ENCODE measurements at regions not wholly inside any gene's neighbourhood (a gene's known extent, or its start where the extent isn't known, plus 50 kb on each side); places are given as distances from the start of the nearest gene placed in this dataset.

DNA sequence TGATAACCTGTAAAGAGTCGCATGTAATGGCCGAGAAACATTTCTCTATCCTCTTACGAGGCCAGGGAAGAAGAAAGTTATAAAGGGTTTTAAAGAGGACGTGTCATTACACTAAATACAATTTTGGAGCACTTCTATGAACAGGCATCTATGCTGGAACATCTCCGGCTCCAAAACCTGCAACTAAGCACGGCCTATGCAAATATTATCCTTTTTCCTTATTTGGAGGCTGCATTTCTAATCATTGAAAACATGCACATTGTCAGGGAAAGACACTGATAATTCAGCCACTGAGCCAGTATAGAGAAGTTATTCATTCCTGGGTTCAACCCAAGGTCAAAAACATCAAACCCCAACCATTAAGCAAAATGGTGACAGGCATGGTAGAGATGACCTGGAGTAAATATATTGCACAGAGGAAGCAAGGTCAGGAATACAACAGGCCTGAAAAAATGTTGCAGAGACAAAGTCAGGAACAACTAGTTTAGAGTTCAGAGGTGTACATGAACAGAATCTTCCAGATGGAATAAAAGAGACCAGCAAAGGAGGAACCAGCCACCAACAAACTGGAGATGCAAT, 674.1 kb downstream of the NR2F1-AS1 start:
- no peaks in the 10 kb centered on the region for H3K27me3 Mint-ChIP-seq (ENCODE audit: low read depth)
- TF ChIP-seq NFATC4 (CRISPR knock-in tag; IDR thresholded peaks at IDR 0.05) (no peak), CDX4 (CRISPR knock-in tag; IDR thresholded peaks at IDR 0.05; ENCODE audit: borderline replicate concordance) (no peak), NR2C2 (CRISPR knock-in tag; IDR thresholded peaks at IDR 0.05) (no peak), ATF1 (CRISPR knock-in tag; IDR thresholded peaks at IDR 0.05) (no peak), SMAD3 (CRISPR knock-in tag; IDR thresholded peaks at IDR 0.05; ENCODE audit: borderline replicate concordance) (no peak), CREM (CRISPR knock-in tag; IDR thresholded peaks at IDR 0.05) (no peak), MAX (CRISPR knock-in tag; IDR thresholded peaks at IDR 0.05) (no peak)
- TF ChIP-seq, protein P1, sequence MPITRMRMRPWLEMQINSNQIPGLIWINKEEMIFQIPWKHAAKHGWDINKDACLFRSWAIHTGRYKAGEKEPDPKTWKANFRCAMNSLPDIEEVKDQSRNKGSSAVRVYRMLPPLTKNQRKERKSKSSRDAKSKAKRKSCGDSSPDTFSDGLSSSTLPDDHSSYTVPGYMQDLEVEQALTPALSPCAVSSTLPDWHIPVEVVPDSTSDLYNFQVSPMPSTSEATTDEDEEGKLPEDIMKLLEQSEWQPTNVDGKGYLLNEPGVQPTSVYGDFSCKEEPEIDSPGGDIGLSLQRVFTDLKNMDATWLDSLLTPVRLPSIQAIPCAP (CRISPR knock-in tag; IDR thresholded peaks at IDR 0.05) = no peak
- TF ChIP-seq, protein P2, sequence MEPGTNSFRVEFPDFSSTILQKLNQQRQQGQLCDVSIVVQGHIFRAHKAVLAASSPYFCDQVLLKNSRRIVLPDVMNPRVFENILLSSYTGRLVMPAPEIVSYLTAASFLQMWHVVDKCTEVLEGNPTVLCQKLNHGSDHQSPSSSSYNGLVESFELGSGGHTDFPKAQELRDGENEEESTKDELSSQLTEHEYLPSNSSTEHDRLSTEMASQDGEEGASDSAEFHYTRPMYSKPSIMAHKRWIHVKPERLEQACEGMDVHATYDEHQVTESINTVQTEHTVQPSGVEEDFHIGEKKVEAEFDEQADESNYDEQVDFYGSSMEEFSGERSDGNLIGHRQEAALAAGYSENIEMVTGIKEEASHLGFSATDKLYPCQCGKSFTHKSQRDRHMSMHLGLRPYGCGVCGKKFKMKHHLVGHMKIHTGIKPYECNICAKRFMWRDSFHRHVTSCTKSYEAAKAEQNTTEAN (CRISPR knock-in tag; IDR thresholded peaks at IDR 0.05) = no peak
- H3K4me3 Mint-ChIP-seq = no peak overlapping the region
- POLR2A ChIA-PET = no interaction called here
- DNase-seq (ENCODE audit: low spot score) (no peak), ATAC-seq (no peak)
- CTCF ChIA-PET = no interaction called here
- peaks cover 32% of the 10 kb centered on the region for H3K4me1 Mint-ChIP-seq
- H3K36me3 Mint-ChIP-seq = no peaks in the 10 kb centered on the region
- no peaks in the 10 kb centered on the region for H3K9me3 Mint-ChIP-seq
- H3K27ac Mint-ChIP-seq = no peak overlapping the region

- ATAC-seq = no peak
- H3K4me3 Mint-ChIP-seq = no peak overlapping the region
- ChIA-PET POLR2A (no interaction called here), CTCF (no interaction called here)
- TF ChIP-seq, protein P3, sequence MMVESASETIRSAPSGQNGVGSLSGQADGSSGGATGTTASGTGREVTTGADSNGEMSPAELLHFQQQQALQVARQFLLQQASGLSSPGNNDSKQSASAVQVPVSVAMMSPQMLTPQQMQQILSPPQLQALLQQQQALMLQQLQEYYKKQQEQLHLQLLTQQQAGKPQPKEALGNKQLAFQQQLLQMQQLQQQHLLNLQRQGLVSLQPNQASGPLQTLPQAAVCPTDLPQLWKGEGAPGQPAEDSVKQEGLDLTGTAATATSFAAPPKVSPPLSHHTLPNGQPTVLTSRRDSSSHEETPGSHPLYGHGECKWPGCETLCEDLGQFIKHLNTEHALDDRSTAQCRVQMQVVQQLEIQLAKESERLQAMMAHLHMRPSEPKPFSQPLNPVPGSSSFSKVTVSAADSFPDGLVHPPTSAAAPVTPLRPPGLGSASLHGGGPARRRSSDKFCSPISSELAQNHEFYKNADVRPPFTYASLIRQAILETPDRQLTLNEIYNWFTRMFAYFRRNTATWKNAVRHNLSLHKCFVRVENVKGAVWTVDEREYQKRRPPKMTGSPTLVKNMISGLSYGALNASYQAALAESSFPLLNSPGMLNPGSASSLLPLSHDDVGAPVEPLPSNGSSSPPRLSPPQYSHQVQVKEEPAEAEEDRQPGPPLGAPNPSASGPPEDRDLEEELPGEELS (CRISPR knock-in tag; IDR thresholded peaks at IDR 0.05) = no peak
- TF ChIP-seq ATF1 (CRISPR knock-in tag; IDR thresholded peaks at IDR 0.05) (no peak), RELA (CRISPR knock-in tag; IDR thresholded peaks at IDR 0.05; ENCODE audit: borderline replicate concordance) (no peak), ZNF396 (CRISPR knock-in tag; IDR thresholded peaks at IDR 0.05; ENCODE audit: borderline replicate concordance) (no peak)
- TF ChIP-seq, protein P4, sequence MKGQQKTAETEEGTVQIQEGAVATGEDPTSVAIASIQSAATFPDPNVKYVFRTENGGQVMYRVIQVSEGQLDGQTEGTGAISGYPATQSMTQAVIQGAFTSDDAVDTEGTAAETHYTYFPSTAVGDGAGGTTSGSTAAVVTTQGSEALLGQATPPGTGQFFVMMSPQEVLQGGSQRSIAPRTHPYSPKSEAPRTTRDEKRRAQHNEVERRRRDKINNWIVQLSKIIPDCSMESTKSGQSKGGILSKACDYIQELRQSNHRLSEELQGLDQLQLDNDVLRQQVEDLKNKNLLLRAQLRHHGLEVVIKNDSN (CRISPR knock-in tag; IDR thresholded peaks at IDR 0.05) = no peak
- no peaks in the 10 kb centered on the region for H3K9me3 Mint-ChIP-seq
- no peaks in the 10 kb centered on the region for H3K27me3 Mint-ChIP-seq (ENCODE audit: low read depth)
- H3K4me1 Mint-ChIP-seq = peaks cover 4% of the 10 kb centered on the region
- no peak overlapping the region for H3K27ac Mint-ChIP-seq
- no peak for DNase-seq (ENCODE audit: low spot score)
- H3K36me3 Mint-ChIP-seq = no peaks in the 10 kb centered on the region
These were observed 677.0 kb downstream of the NR2F1-AS1 start for GRCh38 chr5:92904021-92904420.

DNA sequence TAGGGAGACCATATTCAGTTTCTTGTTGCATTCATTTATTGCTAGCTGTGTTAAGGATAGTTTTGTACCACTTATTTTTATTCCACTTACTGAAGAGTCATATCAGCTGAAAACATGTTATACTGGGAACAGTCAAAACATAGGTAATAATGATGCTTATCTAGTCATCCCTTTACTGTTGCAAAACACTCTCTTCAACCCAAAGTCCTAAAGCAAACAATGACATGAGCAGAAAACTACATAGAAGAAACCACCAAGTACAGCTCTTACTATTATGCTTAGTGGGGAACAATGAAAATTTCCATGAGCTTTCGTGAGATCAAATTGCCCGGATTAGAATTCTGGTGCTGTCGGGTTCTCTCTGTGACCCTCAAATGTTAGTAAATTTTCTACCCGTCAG, 681.4 kb downstream of the NR2F1-AS1 start:
- no peaks in the 10 kb centered on the region for H3K9me3 Mint-ChIP-seq
- H3K4me3 Mint-ChIP-seq = no peak overlapping the region
- H3K27me3 Mint-ChIP-seq (ENCODE audit: low read depth) = no peaks in the 10 kb centered on the region
- ATAC-seq (no peak), DNase-seq (ENCODE audit: low spot score) (no peak)
- ChIA-PET CTCF (interaction anchor here (1.9 kb wide), 1 partner anchor 10 kb away, joined by 5 read pairs; no protein-coding TSS in a partner anchor), POLR2A (no interaction called here)
- no peaks in the 10 kb centered on the region for H3K36me3 Mint-ChIP-seq
- H3K4me1 Mint-ChIP-seq = no peaks in the 10 kb centered on the region
- no peak overlapping the region for H3K27ac Mint-ChIP-seq
- TF ChIP-seq GRHL2 (CRISPR knock-in tag; IDR thresholded peaks at IDR 0.05; ENCODE audit: insufficient replicate concordance, severe bottlenecking) = no peak
- no peak for TF ChIP-seq JUN (CRISPR knock-in tag; IDR thresholded peaks at IDR 0.05)
- TF ChIP-seq CTCF (IDR thresholded peaks at IDR 0.05) = no peak
- TF ChIP-seq ZNF121 (CRISPR knock-in tag; IDR thresholded peaks at IDR 0.05) = no peak
- TF ChIP-seq FOXJ3 (CRISPR knock-in tag; IDR thresholded peaks at IDR 0.05; ENCODE audit: borderline replicate concordance) = no peak
- no peak for TF ChIP-seq SOX15 (CRISPR knock-in tag; IDR thresholded peaks at IDR 0.05)
- TF ChIP-seq GABPB1 (CRISPR knock-in tag; IDR thresholded peaks at IDR 0.05) = no peak
- TF ChIP-seq, protein P5, sequence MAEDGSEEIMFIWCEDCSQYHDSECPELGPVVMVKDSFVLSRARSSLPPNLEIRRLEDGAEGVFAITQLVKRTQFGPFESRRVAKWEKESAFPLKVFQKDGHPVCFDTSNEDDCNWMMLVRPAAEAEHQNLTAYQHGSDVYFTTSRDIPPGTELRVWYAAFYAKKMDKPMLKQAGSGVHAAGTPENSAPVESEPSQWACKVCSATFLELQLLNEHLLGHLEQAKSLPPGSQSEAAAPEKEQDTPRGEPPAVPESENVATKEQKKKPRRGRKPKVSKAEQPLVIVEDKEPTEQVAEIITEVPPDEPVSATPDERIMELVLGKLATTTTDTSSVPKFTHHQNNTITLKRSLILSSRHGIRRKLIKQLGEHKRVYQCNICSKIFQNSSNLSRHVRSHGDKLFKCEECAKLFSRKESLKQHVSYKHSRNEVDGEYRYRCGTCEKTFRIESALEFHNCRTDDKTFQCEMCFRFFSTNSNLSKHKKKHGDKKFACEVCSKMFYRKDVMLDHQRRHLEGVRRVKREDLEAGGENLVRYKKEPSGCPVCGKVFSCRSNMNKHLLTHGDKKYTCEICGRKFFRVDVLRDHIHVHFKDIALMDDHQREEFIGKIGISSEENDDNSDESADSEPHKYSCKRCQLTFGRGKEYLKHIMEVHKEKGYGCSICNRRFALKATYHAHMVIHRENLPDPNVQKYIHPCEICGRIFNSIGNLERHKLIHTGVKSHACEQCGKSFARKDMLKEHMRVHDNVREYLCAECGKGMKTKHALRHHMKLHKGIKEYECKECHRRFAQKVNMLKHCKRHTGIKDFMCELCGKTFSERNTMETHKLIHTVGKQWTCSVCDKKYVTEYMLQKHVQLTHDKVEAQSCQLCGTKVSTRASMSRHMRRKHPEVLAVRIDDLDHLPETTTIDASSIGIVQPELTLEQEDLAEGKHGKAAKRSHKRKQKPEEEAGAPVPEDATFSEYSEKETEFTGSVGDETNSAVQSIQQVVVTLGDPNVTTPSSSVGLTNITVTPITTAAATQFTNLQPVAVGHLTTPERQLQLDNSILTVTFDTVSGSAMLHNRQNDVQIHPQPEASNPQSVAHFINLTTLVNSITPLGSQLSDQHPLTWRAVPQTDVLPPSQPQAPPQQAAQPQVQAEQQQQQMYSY (CRISPR knock-in tag; IDR thresholded peaks at IDR 0.05) = no peak
